GM08714 (cell line): ENCODE measurements at regions not wholly inside any gene's neighbourhood (a gene's known extent, or its start where the extent isn't known, plus 50 kb on each side); places are given as distances from the start of the nearest gene placed in this dataset.

Source experiments
- H3K4me3 ChIP-seq: fragments of 200-500 bp; sonication (Bioruptor generic); 2 replicates; pipeline ENCODE4 v1.5.1; 2014; ENCODE audit warnings: mild to moderate bottlenecking, low read length, inconsistent platforms
- ZNF274 ChIP-seq: IDR thresholded peaks from 2 replicates; pipeline ENCODE4 v1.6.1; 2012; ENCODE audit warnings: mild to moderate bottlenecking, low read depth, low read length

GRCh38 chr3:18841422-18842343, 306.6 kb upstream of the KCNH8 start:
- H3K4me3 ChIP-seq, result no peak overlapping the region
- TF ChIP-seq ZNF274, result no peak

GRCh38 chr3:18840535-18841137, 307.7 kb upstream of the KCNH8 start:
- no peak overlapping the region for H3K4me3 ChIP-seq
- no peak for TF ChIP-seq ZNF274

GRCh38 chr3:18838758-18839157, 309.6 kb upstream of the KCNH8 start:
- no peak overlapping the region for H3K4me3 ChIP-seq
- no peak for TF ChIP-seq ZNF274

- H3K4me3 ChIP-seq, result no peak overlapping the region
- TF ChIP-seq ZNF274, result no peak
These were observed 311.1 kb upstream of the KCNH8 start for GRCh38 chr3:18837137-18837755.

GRCh38 chr3:18835021-18835420, 313.3 kb upstream of the KCNH8 start:
- no peak overlapping the region for H3K4me3 ChIP-seq
- no peak for TF ChIP-seq ZNF274

- no peak for TF ChIP-seq ZNF274
- H3K4me3 ChIP-seq, result no peak overlapping the region
These were observed 318.2 kb upstream of the KCNH8 start for GRCh38 chr3:18830087-18830486.

GRCh38 chr3:18828637-18829036, 319.7 kb upstream of the KCNH8 start:
- H3K4me3 ChIP-seq, result no peak overlapping the region
- no peak for TF ChIP-seq ZNF274

GRCh38 chr3:18827664-18828063, 320.6 kb upstream of the KCNH8 start:
- TF ChIP-seq ZNF274, result no peak
- H3K4me3 ChIP-seq, result no peak overlapping the region

GRCh38 chr3:18825665-18826064, 322.6 kb upstream of the KCNH8 start:
- no peak for TF ChIP-seq ZNF274
- H3K4me3 ChIP-seq, result no peak overlapping the region

- TF ChIP-seq ZNF274, result no peak
- H3K4me3 ChIP-seq, result no peak overlapping the region
These were observed 335.0 kb upstream of the KCNH8 start for GRCh38 chr3:18813300-18813699.

- H3K4me3 ChIP-seq, result no peak overlapping the region
- TF ChIP-seq ZNF274, result no peak
These were observed 336.0 kb upstream of the KCNH8 start for GRCh38 chr3:18812316-18812715.

GRCh38 chr3:18810306-18810661, 338.0 kb upstream of the KCNH8 start:
- TF ChIP-seq ZNF274, result no peak
- H3K4me3 ChIP-seq, result no peak overlapping the region

- no peak overlapping the region for H3K4me3 ChIP-seq
- no peak for TF ChIP-seq ZNF274
These were observed 338.5 kb upstream of the KCNH8 start for GRCh38 chr3:18809640-18810305.

GRCh38 chr3:18808429-18808828, 339.9 kb upstream of the KCNH8 start:
- no peak overlapping the region for H3K4me3 ChIP-seq
- no peak for TF ChIP-seq ZNF274
